SK-N-MC (cell line): ENCODE measurements at regions not wholly inside any gene's neighbourhood (a gene's known extent, or its start where the extent isn't known, plus 50 kb on each side); places are given as distances from the start of the nearest gene placed in this dataset.

Source experiments
- EZH2 ChIP-seq: fragments of 200-600 bp; sonication (generic); IDR thresholded peaks from one replicate; pipeline ENCODE4 v1.6.1; 2017; ENCODE audit warnings: antibody characterized with exemption
- FOXP2 ChIP-seq: optimal IDR thresholded peaks from 2 replicates; pipeline ENCODE3; 2011; ENCODE audit warnings: mild to moderate bottlenecking, moderate library complexity; ENCODE audit not compliant: insufficient read depth; ENCODE audit errors: extremely low read length, control extremely low read depth
- POLR2AphosphoS5 ChIP-seq: IDR thresholded peaks from 2 replicates; pipeline ENCODE4 v1.6.1; 2012; ENCODE audit warnings: mild to moderate bottlenecking, low read depth, low read length, borderline replicate concordance

DNA sequence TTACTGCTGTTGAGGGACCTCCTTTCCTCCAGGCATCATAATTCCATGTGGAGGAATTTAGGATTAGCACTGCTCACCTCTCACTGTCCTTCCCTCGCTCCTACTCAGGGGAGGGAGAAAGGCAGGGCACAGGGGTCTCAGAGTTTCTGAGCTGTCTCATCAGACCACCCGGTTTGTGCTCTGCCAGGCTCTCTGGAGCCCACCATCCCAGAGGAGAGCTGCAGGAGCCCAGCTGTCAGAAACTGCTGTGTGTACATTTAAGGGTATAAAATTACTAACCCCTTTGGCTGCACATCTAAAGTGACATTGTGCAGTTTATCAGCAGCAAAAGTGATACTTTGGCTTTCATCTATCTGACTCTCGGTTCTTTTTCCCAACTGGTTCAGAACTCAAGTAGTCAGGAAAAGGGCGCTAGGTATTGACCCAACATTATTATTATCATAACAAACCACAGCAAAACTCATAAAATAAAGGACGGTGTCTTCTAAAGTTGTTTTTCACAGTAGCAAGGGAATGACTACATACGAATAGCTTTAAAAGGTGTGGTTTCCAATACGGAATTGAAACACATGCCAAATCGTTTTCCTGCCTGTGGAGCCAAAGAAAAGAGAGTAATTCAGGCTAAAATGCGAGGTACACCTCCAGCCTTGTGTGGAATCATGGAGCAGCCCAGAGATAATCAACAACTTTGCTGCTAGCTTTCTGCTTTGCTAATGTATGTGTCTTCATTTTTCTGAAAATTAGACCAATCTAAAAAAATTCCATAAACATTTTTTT is 348.1 kb downstream of the TMEM167A start:
- TF ChIP-seq EZH2 (no peak), POLR2AphosphoS5 (no peak), FOXP2 (no peak)
